ENCODE measurements at regions not wholly inside any gene's neighbourhood (a gene's known extent, or its start where the extent isn't known, plus 50 kb on each side); places are given as distances from the start of the nearest gene placed in this dataset.

- Histone ChIP-seq H3K4me1 (ENCODE audit: control insufficient read depth, insufficient read depth, low read length) (no peaks in the 10 kb centered on the region), H3K4me3 (ENCODE audit: low read depth in 2 of 2, low read length in 2 of 2) (no peak overlapping the region), H3K9me3 (ENCODE audit: control insufficient read depth, insufficient read depth, low read depth, low read length) (no peaks in the 10 kb centered on the region), H3K36me3 (ENCODE audit: control insufficient read depth, insufficient read depth, low read length) (no peaks in the 10 kb centered on the region), H3K27ac (ENCODE audit: low read length) (no peak overlapping the region), H3K27me3 (ENCODE audit: control insufficient read depth, insufficient read depth, low read length) (no peaks in the 10 kb centered on the region)
- BruUV-seq (replicated peaks) = no TSS peak
- POLR2A ChIA-PET = interaction anchor here (0.7 kb wide), 1 partner anchor 637 kb away, joined by 3 read pairs; no protein-coding TSS in a partner anchor
- no peak for TF ChIP-seq TCF7L2 (IDR thresholded peaks at IDR 0.05; ENCODE audit: low read depth, low read length)
- no peak for TF ChIP-seq CTCF (IDR thresholded peaks at IDR 0.05)
- no peak for TF ChIP-seq REST (IDR thresholded peaks at IDR 0.05; ENCODE audit: insufficient read depth in 1 of 2, low read depth in 2 of 2, low read length in 1 of 2)
- TF ChIP-seq POLR2AphosphoS5 (IDR thresholded peaks at IDR 0.05; ENCODE audit: low read depth, low read length) = no peak
- no peak for TF ChIP-seq SIN3A (IDR thresholded peaks at IDR 0.05; ENCODE audit: borderline replicate concordance, insufficient read depth, low read depth, low read length)
- CTCF ChIA-PET = no interaction called here
- ATAC-seq (no peak), DNase-seq (ENCODE audit: low read depth, low spot score) (no peak)
- in situ Hi-C loops (cut with HindIII; ENCODE audit: low pct_unique_long_range_greater_than_20kb, low sequenced_read_pairs) (no loop called here), intact Hi-C loops (cut with micrococcal nuclease; ENCODE audit: unreplicated experiment) (no loop called here)
Observed at GRCh38 chr13:73404581-73404980, 345.8 kb downstream of the KLF5 start.

DNA sequence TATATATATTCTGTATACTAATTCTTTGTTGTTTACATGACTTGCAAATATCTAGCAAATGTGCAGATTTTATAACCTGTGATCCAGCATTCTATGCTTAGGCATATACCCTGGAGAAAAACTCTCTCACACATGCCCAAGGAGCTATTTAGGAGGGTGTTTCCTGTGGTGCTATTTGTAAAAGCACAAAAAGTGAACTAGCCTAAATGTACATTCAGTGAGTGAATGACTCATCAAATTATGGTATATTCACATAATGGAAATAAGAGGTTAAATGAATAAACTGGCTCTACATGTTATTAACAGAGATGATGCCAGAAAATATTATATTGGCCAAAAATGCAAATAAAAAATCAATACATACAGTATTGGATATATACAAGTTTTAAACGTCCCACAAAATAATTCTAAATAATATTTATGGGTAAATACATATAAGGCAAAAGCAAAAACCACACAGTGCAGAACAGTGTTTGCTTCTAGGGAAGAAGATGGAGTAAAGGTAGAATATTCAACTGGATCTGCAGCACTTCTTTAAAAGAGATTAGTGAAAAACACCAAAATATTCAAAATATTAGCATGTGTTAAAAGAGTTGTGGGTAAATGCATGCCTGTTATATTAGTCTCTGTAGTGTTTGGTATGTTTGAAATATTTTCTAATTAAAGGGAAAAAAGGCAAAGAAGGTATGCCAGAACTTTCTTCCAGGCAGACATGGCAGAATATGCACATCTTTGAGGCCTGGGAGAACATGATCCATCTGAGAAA, 344.7 kb downstream of the KLF5 start:
- intact Hi-C loops (cut with micrococcal nuclease; ENCODE audit: unreplicated experiment) = no loop called here
- ChIA-PET CTCF (no interaction called here), POLR2A (interaction anchor here (0.7 kb wide), 1 partner anchor 638 kb away, joined by 3 read pairs; no protein-coding TSS in a partner anchor)
- Histone ChIP-seq H3K27ac (ENCODE audit: low read length) (no peak overlapping the region), H3K4me1 (ENCODE audit: control insufficient read depth, insufficient read depth, low read length) (no peaks in the 10 kb centered on the region), H3K9me3 (ENCODE audit: control insufficient read depth, insufficient read depth, low read depth, low read length) (no peaks in the 10 kb centered on the region), H3K36me3 (ENCODE audit: control insufficient read depth, insufficient read depth, low read length) (no peaks in the 10 kb centered on the region), H3K27me3 (ENCODE audit: control insufficient read depth, insufficient read depth, low read length) (no peaks in the 10 kb centered on the region), H3K4me3 (ENCODE audit: low read depth in 2 of 2, low read length in 2 of 2) (no peak overlapping the region)
- in situ Hi-C loops (cut with HindIII; ENCODE audit: low pct_unique_long_range_greater_than_20kb, low sequenced_read_pairs) = no loop called here
- no peak for DNase-seq (ENCODE audit: low read depth, low spot score)
- TF ChIP-seq POLR2AphosphoS5 (IDR thresholded peaks at IDR 0.05; ENCODE audit: low read depth, low read length) (no peak), TCF7L2 (IDR thresholded peaks at IDR 0.05; ENCODE audit: low read depth, low read length) (no peak), CTCF (IDR thresholded peaks at IDR 0.05) (no peak), REST (IDR thresholded peaks at IDR 0.05; ENCODE audit: insufficient read depth in 1 of 2, low read depth in 2 of 2, low read length in 1 of 2) (no peak), SIN3A (IDR thresholded peaks at IDR 0.05; ENCODE audit: borderline replicate concordance, insufficient read depth, low read depth, low read length) (no peak)
- BruUV-seq (replicated peaks) = no TSS peak
- no peak for ATAC-seq
